ENCODE measurements at regions not wholly inside any gene's neighbourhood (a gene's known extent, or its start where the extent isn't known, plus 50 kb on each side); places are given as distances from the start of the nearest gene placed in this dataset.

DNA sequence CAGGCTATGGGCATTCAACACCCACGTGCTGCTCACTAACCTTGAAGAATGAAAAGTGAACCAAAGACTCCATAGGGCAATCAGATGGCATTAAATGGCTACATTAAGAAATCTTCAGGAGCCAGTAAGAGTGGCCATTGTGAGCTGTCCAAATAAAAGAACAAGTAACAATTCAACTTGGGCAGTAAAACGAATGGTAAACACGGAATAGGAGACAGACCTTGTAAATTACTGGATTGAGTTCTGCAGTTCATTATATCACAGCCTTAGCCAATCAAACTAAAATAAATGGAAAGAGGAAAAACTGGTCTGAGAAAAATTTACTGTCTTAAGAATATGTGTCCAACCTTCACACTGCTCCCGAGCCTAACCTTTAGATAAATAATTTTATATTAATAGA is 306.5 kb upstream of the ZNF521 start:
- intact Hi-C loops (cut with micrococcal nuclease; ENCODE audit: unreplicated experiment) = no loop called here
- no peaks in the 10 kb centered on the region for H3K9me2 ChIP-seq (ENCODE audit: insufficient read depth)
- H3F3A ChIP-seq (ENCODE audit: insufficient read depth, low read depth) = no peaks in the 10 kb centered on the region
- DNase-seq = no peak
- POLR2A ChIA-PET (ENCODE audit: unreplicated experiment) = no interaction called here
- no peaks in the 10 kb centered on the region for H3K79me2 ChIP-seq (ENCODE audit: low read depth)
- H3K4me2 ChIP-seq = no peak overlapping the region
- H3K4me3 ChIP-seq = no peak overlapping the region
- BruUV-seq (replicated peaks) = no TSS peak
- H4K20me1 ChIP-seq (ENCODE audit: insufficient read depth) = no peaks in the 10 kb centered on the region
- no peaks in the 10 kb centered on the region for H3K9me3 ChIP-seq (ENCODE audit: insufficient read depth, low read depth)
- no peak overlapping the region for H3K27ac ChIP-seq
- no peaks in the 10 kb centered on the region for H3K4me1 ChIP-seq (replicated peaks; ENCODE audit: insufficient read depth)
- H3K36me3 ChIP-seq (ENCODE audit: low read depth) = no peaks in the 10 kb centered on the region
- CTCF ChIA-PET = no interaction called here
- H2AFZ ChIP-seq = no peak overlapping the region
- H3K27me3 ChIP-seq (ENCODE audit: insufficient read depth, low read depth) = no peaks in the 10 kb centered on the region; the same call in 1 of the 2 replicates
- TF ChIP-seq CTCF (conservative IDR thresholded peaks at IDR 0.05) (no peak), EZH2 (IDR thresholded peaks at IDR 0.05; ENCODE audit: low read depth) (no peak)

GRCh38 chr18:25651553-25651952 is 299.6 kb upstream of the ZNF521 start:
- H3F3A ChIP-seq (ENCODE audit: insufficient read depth, low read depth) = no peaks in the 10 kb centered on the region
- H3K27me3 ChIP-seq (ENCODE audit: insufficient read depth, low read depth) = no peaks in the 10 kb centered on the region
- no peaks in the 10 kb centered on the region for H3K9me3 ChIP-seq (ENCODE audit: insufficient read depth, low read depth)
- no peaks in the 10 kb centered on the region for H4K20me1 ChIP-seq (ENCODE audit: insufficient read depth)
- no peak overlapping the region for H3K4me2 ChIP-seq
- POLR2A ChIA-PET (ENCODE audit: unreplicated experiment) = no interaction called here
- CTCF ChIA-PET = no interaction called here
- no TSS peak for BruUV-seq (replicated peaks)
- DNase-seq = no peak
- no peak overlapping the region for H3K4me3 ChIP-seq
- H3K79me2 ChIP-seq (ENCODE audit: low read depth) = no peaks in the 10 kb centered on the region
- H3K4me1 ChIP-seq (replicated peaks; ENCODE audit: insufficient read depth) = no peaks in the 10 kb centered on the region
- no peaks in the 10 kb centered on the region for H3K36me3 ChIP-seq (ENCODE audit: low read depth)
- H2AFZ ChIP-seq = no peak overlapping the region
- no peaks in the 10 kb centered on the region for H3K9me2 ChIP-seq (ENCODE audit: insufficient read depth)
- H3K27ac ChIP-seq = no peak overlapping the region
- intact Hi-C loops (cut with micrococcal nuclease; ENCODE audit: unreplicated experiment) = no loop called here
- TF ChIP-seq EZH2 (IDR thresholded peaks at IDR 0.05; ENCODE audit: low read depth) (no peak), CTCF (conservative IDR thresholded peaks at IDR 0.05) (no peak)

DNA sequence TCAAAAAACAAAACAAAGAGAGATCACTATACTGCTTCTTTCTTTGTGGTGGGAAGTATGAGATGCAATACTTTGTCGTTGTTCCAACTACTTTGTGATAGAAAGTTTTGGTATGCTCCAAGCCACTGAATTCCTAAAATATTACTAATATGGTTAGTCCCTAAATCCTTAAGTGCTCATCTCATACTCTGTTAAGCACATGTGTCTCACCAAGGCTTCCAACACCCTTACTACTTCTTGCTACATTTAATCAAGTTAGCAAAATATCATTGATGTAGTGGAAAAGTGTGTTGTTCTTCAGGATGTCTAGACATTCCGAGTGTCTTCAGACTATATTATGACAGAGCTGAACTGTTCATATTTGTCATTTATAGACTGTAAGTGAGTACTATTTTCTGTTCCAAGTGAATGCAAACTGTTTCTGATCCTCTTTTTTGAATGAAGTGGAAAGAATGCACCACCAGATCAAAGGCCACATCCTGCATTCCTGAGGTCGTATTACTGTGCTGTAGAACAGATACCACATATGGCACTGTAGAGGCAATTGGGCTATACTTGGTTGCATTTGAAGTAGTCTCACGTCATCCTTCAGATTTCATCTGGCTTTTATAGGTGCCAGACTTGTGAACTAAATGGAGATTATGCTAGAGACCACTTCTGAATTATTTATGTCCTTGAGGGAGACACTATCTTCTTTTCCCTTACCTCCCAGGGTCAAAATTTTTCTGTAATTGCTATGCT is 298.4 kb upstream of the ZNF521 start:
- DNase-seq = no peak
- H3F3A ChIP-seq (ENCODE audit: insufficient read depth, low read depth) = no peaks in the 10 kb centered on the region
- no peaks in the 10 kb centered on the region for H3K9me2 ChIP-seq (ENCODE audit: insufficient read depth)
- H3K27ac ChIP-seq = no peak overlapping the region
- no peak overlapping the region for H3K4me3 ChIP-seq
- no peaks in the 10 kb centered on the region for H3K27me3 ChIP-seq (ENCODE audit: insufficient read depth, low read depth)
- no peaks in the 10 kb centered on the region for H3K9me3 ChIP-seq (ENCODE audit: insufficient read depth, low read depth)
- intact Hi-C loops (cut with micrococcal nuclease; ENCODE audit: unreplicated experiment) = no loop called here
- POLR2A ChIA-PET (ENCODE audit: unreplicated experiment) = no interaction called here
- CTCF ChIA-PET = no interaction called here
- H4K20me1 ChIP-seq (ENCODE audit: insufficient read depth) = no peaks in the 10 kb centered on the region
- BruUV-seq (replicated peaks) = no TSS peak
- no peaks in the 10 kb centered on the region for H3K79me2 ChIP-seq (ENCODE audit: low read depth)
- no peaks in the 10 kb centered on the region for H3K36me3 ChIP-seq (ENCODE audit: low read depth)
- no peak overlapping the region for H3K4me2 ChIP-seq
- TF ChIP-seq EZH2 (IDR thresholded peaks at IDR 0.05; ENCODE audit: low read depth) (no peak), CTCF (conservative IDR thresholded peaks at IDR 0.05) (no peak)
- no peak overlapping the region for H2AFZ ChIP-seq
- H3K4me1 ChIP-seq (replicated peaks; ENCODE audit: insufficient read depth) = no peaks in the 10 kb centered on the region

All from PC-9 (cell line).